ENCODE measurements at regions not wholly inside any gene's neighbourhood (a gene's known extent, or its start where the extent isn't known, plus 50 kb on each side); places are given as distances from the start of the nearest gene placed in this dataset.
"Not testable (repeated sequence)": the region's sequence is repeated elsewhere in the genome, so short reads cannot be mapped to it uniquely, and the experiment has no call there.

DNA sequence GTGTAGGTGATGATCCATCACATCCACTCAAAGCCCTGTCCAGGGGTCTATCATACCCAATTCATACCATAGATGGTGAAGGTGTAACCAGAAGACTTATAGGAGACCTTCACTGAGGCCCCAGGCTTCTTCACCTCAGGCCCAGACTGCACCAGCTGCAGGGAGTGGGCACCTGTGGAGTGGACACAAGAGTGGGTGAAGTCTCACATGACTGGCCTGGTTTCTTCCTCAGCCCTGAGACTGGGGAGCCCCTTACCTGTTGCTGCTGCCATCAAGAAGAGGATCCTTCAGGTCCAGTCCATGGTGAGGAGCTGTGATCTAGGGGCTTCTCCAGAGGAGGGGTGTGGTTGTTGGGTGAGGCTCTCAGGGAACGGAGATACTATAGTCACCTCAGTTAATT is 851.0 kb downstream of the TMEM121 start:
- no peak for DNase-seq (ENCODE audit: low read depth, low spot score)

DNA sequence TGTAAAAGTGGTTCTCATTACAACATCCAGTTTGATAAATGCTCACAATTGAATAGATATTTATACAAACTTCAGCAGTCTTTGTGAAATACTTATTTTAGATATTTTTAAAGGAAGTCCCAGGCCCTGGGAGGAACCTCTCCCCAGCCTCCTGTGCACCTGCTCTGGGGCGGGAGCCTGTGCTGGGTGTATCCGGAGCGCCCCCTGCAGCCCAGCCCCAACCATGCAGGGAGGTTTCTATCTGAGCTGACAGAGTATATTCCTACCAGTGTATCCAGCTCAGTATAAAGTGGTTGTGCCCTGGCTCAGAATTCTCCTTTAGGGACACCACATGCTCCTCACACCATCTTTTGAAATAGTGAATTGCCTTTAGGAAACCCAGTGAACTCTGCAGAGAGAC is 851.8 kb downstream of the TMEM121 start:
- no peak for DNase-seq (ENCODE audit: low read depth, low spot score)

DNA sequence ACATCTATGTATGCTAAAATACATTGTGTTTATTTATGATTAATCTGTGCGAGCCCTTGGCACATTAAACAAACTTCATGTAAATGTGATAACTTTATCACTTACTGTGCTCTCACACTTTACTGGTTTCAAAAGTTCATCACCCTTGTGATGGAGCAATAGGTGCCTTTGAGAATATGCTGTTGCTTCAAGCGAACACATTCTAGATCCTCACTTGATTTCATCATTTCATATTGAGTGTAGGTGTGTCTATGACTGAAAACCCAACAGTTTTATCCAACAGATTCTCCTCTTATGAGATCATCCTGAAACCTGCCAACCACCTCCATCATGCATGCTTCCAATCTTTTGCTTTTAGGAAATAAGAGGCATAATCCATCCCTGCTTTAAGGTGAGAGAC is 854.4 kb downstream of the TMEM121 start:
- DNase-seq (ENCODE audit: low read depth, low spot score): no peak

DNA sequence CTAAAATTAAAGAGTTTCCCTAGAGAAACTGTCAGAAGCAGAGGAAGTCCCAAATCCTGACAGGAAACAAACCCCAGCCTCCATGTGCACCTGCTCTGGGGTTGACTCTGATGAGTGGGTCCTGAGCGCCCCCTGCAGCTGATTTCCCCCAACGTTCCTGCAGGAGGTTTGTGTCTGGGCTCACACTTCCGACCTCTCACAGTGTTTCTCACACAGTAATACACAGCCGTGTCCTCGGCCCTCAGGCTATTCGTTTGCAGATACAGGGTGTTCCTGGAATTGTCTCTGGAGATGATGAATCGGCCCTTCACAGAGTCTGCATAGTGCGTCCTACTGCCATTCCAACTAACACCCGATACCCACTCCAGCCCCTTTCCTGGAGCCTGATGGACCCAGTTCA is 862.8 kb downstream of the TMEM121 start:
- not testable (repeated sequence) for DNase-seq (ENCODE audit: low read depth, low spot score)

DNA sequence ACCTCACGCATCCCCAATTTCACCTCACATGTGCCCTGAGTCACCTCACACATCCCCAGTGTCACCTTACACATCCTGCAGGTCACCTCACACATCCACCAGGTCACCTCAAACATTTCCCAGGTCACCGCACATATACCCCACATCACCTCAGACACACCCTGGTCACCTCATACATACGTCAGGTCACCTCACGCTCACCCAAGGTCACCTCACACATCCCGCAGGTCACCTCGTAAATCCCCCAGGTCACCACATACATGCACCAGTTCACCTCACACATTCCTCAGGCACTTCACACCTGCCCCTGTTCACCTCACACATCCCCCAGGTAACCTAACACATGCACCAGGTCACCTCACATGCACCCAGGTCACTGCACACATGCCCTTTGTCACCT is 864.0 kb downstream of the TMEM121 start:
- no peak for DNase-seq (ENCODE audit: low read depth, low spot score)

DNA sequence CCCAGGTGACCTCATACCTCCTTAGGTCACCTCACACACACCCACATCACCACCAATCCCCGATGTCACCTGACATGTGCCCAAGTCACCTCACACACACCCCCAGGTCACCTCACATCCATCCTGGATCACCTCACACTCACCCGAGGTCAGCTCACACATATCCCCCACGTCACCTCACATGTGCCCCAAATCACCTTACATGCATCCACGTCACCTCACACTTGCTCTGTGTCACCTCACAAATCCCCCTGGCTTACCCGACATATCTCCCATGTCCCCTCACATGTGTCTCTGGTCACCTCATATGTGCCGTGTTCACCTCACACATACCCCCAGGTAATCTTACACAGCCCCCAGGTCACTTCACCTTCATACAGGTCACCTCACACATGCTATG is 864.6 kb downstream of the TMEM121 start:
- no peak for DNase-seq (ENCODE audit: low read depth, low spot score)

DNA sequence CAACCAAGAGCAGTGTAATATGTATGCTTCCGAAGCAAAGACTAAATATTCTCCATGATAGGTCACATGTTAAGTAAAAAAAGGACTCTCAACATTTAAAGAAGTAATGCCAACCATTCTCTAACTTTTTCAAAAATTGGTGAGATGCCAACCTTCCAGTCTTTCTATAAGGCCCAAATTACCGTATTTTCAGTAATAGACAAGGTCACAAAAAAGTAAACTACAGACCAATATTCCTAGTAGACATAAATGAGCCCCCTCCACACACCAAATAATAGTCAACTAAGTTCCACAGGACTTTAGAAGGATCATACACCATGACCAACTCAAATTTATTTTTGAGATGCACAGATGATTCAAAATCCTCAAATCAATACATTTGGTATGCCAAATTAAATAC is 867.4 kb downstream of the TMEM121 start:
- no peak for DNase-seq (ENCODE audit: low read depth, low spot score)

DNA sequence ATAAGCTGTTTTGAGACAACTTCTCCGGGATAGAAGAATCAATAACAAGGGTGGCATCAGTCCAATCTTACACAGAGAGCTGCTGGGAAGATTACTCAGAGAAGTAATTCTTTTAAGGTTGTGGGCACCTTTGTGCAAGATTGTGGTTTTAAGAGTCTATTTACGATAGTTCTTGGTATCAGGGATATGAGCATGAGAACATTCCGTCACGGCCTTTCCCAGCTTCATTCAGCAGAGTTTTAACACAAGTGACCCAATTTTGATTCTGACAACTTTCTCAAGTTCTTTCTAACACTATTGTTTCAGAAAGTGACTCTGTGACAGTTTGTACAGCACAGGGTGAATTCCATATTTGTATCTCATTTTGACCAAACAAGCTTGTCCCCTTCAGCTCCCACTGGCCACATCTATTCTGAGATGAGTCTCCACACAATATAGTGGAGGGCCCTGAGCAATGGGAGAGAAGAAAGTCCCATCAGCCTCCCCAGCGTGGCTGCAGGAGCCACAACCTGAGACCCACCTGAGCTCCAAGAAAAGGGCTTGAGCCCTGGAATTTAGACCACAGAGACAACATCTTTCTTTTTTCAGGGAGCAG is 869.2 kb downstream of the TMEM121 start:
- DNase-seq (ENCODE audit: low read depth, low spot score): no peak

DNA sequence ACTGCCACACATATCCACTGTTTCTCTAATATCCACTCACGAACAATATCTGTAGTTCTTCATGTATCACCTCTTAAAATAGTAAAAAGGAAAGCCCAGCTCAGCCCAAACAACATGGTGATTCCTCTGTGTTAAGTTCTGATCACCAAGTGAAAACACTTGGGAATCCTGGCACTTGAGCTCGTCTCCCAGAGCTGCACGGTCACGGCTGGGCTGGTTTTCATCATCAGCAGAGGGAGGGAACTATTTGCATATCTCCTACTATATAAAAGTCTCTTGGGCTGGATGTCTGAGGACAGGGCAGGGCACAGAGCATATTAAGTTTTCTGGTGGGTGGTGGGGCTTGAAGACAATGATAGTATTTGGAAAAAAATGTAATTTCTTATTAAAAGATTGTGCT is 870.6 kb downstream of the TMEM121 start:
- no peak for DNase-seq (ENCODE audit: low read depth, low spot score)

DNA sequence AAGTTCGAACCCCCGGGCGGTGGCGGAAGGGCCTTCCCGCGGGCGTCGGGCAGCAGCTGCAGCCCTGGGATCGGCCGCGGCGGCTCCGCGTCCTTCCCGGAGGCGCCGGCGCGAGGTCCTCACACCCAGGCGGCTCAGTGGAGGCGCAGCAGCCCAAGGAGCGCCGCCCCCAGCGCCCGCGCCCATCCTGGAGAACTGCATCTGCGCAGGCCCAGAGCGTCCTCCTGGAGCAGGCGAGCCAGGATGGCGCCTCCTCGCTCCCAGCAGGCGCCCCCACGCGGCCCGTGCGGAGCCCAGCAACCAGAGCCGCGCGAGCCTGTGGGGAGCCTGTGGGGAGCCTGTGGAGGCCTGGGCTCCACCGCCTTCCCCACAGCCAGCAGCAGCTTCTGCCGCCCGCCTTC is 872.5 kb downstream of the TMEM121 start:
- DNase-seq (ENCODE audit: low read depth, low spot score): not testable (repeated sequence)

DNA sequence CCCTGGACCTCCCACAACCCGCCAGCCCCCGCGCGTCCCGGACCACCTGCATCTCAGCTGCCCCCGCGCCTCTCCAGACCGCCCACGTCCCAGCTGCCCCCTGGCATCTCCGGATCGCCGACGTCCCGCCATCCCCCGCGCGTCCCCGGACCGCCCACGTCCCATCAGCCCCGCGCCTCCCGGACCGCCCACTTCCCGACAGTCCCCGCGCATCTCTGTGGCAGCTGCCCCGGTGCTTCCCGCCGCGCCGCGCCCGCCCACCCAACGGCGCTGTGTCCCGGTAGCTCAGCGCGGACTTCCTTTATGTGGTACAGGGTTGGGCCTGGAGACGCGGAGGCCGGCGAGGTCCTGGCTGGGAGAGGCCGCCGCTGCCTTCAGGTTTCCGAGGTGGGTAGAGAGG is 874.9 kb downstream of the TMEM121 start:
- not testable (repeated sequence) for DNase-seq (ENCODE audit: low read depth, low spot score)

DNA sequence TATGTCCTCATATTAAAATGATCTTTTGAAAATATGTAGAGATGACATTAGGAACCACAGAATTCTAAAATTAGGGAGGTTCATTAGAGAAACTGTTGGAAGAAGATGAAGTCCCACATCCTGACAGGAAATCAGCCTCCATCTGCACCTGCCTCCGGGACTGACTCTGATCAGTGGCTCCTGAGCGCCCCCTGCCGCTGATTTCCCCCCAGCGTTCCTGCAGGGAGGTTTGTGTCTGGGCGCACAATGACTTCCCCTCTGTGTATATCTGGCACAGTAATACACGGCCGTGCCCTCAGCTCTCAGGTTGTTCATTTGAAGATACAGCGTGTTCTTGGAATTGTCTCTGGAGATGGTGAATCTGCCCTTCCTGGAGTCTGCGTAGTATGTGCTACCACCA is 883.8 kb downstream of the TMEM121 start:
- DNase-seq (ENCODE audit: low read depth, low spot score): not testable (repeated sequence)

DNA sequence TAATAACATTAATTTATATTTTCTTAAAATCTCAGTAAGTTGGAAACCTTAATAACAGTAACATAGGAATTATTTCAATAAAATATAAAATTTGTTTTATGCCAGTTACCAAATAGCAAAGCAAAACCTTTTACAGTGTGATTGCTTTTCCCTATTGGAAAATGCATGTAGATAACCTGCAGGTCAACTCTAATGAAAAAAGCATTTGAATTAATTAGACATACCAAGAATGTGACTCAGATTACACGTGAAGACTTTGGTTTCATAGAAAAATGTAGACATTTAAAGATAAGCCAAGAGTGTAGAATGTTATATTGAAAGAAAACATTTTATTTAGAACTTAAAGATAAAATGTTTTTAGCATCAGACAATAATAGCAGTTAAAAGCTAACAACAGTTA is 888.1 kb downstream of the TMEM121 start:
- no peak for DNase-seq (ENCODE audit: low read depth, low spot score)

DNA sequence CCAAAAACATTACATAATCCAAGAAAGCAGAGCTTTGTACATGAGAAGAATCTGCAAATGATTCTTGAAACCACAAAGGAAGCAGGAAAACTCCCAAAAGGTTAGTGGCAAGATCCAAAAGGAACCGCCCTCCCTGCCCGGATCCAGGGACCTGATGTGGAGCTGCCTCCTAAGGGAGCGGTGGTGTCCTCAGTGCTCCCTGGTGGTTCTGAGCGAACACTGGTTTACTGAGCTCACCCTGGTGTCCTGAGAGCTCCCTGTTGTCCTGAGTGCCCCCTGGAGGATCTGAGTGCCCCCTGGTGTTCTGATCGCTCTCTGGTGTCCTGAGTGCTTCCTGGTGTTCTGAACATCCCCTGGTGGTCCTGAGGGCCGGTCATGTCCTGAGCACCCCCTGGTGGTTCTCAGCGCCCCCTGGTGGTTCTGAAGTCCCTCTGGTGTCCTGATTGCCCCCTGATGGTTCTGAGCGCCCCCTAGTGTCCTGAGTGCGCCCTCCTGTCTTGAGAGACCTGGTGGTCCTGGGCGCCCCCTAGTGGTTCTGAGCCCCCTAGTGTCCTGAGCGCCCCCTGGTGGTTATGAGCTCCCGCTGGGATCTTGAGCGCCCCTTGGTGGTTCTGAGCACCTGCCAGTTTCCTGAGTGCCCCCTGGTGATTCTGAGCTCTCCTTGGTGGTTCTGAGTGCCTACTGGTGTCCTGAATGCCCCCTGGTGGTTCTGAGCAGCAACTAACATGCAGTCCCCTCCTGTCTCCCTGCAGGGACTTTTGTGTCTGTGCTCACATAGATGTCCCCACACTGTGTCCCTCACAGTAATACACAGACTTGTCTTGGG is 891.1 kb downstream of the TMEM121 start:
- DNase-seq (ENCODE audit: low read depth, low spot score): no peak

DNA sequence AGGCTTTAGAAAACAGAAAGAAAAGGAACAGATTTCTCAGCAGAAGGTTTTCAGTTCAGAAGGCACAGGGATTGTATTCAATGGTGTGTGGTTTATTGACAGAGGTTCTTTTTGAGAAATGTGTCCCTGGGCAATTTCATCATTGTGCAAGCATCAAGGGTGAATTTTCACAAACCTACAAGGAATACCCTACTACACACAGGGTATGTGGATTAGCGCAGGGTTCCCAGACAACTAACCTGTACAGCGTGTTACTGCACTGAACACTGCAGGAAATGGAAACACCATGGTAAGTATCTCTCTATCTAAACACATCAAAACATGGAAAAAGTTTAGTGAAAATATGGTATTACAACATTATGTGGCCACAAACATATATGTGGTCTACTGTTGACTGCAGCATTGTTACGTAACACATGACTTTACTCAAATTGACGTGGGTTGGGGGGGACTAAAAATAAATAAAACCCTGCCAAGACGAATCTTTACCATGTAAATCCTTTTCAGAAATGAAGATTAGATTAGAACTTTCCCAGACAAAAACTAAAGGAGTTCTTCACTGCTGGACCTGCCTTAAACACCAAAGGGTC is 893.1 kb downstream of the TMEM121 start:
- no peak for DNase-seq (ENCODE audit: low read depth, low spot score)

DNA sequence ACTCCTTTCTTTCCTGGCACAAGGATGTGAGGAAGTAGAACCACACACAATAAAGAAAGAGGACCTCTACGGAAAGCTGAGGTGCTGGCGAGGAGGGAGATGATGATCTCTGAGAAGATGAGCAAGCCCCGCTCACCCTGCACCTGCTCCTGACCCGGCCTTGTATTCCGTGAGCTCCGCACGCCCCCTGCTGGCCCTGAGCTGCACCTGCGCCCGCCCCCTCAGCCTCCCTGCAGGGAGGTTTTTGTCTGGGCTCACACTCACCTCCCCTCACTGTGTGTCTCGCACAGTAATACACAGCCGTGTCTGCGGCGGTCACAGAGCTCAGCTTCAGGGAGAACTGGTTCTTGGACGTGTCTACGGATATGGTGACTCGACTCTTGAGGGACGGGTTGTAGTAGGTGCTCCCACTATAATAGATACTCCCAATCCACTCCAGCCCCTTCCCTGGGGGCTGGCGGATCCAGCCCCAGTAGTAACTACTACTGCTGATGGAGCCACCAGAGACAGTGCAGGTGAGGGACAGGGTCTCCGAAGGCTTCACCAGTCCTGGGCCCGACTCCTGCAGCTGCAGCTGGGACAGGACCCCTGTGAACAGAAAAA is 895.1 kb downstream of the TMEM121 start:
- not testable (repeated sequence) for DNase-seq (ENCODE audit: low read depth, low spot score)

DNA sequence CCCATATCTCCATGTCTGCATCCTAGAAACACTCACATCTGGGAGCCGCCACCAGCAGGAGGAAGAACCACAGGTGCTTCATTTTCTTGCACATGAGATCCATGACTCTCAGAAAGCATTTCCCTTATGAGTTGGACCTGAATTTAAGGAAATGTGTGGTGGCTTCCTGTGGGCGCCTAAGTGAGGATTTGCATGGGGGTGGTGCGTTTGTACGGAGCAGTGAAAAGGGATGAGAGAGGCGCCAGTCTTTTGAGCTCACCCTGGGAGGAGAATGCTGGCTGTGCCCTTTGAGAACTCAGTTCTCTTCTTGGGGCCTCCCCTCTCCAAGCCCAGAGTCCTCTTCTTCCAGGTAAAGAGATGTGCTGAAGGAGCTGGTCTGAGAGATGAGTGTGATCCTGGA is 895.7 kb downstream of the TMEM121 start:
- DNase-seq (ENCODE audit: low read depth, low spot score): no peak

DNA sequence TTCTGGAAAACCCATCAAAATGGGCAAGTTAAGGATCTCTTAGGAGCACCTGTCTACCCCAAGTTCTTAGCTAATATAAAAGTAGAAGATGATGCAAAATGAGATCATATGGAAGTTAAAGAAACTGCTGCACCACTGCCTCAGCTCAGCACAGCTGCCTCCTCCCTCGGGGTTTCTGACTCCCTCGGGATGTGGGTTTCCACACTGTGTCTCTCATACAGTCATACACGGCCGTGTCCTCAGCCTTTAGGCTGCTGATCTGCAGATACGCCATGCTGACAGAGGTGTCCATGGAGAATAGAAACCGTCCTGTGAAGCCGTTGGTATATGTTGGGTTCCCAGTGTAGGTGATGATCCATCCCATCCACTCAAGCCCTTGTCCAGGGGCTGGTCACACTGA is 898.8 kb downstream of the TMEM121 start:
- not testable (repeated sequence) for DNase-seq (ENCODE audit: low read depth, low spot score)

DNA sequence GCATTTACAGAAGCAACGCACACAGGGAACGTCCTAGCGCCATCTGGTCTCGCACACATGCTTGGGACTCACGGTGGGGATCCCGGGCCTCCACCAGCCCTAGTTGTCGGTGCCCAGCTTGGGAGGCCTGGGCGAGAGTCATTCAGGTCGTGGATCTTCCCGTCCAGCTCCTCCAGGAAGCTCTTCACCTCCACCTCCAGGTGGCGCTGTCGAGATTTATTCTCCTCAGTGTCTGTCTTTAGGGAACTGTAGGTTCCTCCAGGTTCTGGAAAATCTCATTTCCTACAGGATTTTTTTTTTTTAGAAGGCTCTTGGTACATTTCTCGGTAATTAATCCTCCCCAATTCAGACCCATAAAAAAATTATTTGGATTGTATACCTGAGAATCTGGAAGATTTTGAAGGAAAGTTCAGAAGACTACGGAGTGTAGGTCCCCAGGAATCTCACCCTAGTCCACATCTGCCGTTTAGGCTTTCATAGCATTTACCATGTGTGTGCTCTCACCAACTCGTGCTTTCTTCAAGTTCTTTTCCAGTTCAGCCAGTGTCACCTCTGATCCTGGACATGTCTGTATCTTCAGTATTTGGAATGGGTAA is 910.0 kb downstream of the TMEM121 start:
- DNase-seq (ENCODE audit: low read depth, low spot score): no peak

DNA sequence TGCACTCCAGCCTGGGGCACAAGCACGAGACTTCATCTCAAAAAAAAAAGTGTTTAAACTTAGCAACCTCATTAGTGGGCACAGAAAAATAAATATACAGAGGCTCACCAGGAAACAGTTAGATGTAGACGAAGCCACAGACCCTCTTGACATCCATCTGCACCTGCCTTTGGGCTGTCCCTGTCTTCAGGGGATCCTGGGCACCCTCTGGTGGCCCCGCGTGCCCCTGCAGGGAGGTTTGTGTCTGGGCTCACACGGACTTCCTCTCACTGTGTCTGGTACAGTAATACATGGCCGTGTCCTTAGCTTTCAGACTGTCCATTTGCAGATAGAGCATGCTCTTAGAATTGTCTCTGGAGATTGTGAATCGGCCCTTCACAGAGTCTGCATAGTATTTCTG is 916.5 kb downstream of the TMEM121 start:
- no peak for DNase-seq (ENCODE audit: low read depth, low spot score)

DNA sequence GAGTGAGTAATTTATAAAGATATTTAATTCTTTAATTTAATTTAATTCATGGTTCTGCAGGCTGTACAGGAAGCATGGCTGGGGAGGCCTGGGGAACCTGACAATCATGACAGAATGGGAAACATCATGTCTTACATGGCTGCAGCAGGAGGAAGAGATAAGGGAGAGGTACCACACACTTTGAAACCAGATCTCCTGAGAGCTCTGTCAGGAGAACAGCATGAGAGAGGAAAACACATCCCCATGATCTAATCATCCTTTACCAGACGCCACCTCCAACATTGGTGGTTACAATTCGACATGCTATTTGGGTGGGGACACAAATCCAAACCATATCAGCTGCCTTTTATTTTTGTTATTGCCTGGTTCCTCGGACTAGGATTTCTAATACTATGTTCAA is 928.6 kb downstream of the TMEM121 start:
- DNase-seq (ENCODE audit: low read depth, low spot score): no peak

Measured in iPS DF 19.7 (cell line).